Activated naive CD8-positive, alpha-beta T cell treated with anti-CD3 and anti-CD28 coated beads, Interleukin-2, amount 10 ng/mL, durations not matched to agents 7 days and 5 days (primary cell): ENCODE measurements at regions not wholly inside any gene's neighbourhood (a gene's known extent, or its start where the extent isn't known, plus 50 kb on each side); places are given as distances from the start of the nearest gene placed in this dataset.
"Not testable (repeated sequence)": the region's sequence is repeated elsewhere in the genome, so short reads cannot be mapped to it uniquely, and the experiment has no call there.

Experiments used
- ATAC-seq: fragments of 150-1000 bp; cut with Tn5 transposase; one replicate; pipeline ENCODE4 v1.10.0; 2021; ENCODE audit warnings: low read depth, moderate library complexity
- POLR2A ChIA-PET: fragments of 350-600 bp; sonication (Branson Sonifier 250); formaldehyde crosslinking; loops from one replicate; lab custom pipeline; 2021; ENCODE audit warnings: antibody characterized with exemption; lab: Charles Lee
- DNase-seq: peaks from one replicate; pipeline ENCODE4 v3.0.0; 2021
- H3K27ac Mint-ChIP-seq: one replicate; pipeline ENCODE4 v1.8.0; 2022; ENCODE audit warnings: mild to moderate bottlenecking, mixed read lengths
- H3K27me3 Mint-ChIP-seq: one replicate; pipeline ENCODE4 v1.8.0; 2022; ENCODE audit warnings: mild to moderate bottlenecking, moderate library complexity, mixed read lengths
- H3K36me3 Mint-ChIP-seq: one replicate; pipeline ENCODE4 v1.8.0; 2021; ENCODE audit warnings: mild to moderate bottlenecking, mixed read lengths
- H3K4me1 Mint-ChIP-seq: one replicate; pipeline ENCODE4 v1.8.0; 2021; ENCODE audit warnings: mixed read lengths
- H3K4me3 Mint-ChIP-seq: one replicate; pipeline ENCODE4 v1.8.0; 2022; ENCODE audit warnings: mild to moderate bottlenecking, moderate library complexity, mixed read lengths
- H3K9me3 Mint-ChIP-seq: one replicate; pipeline ENCODE4 v1.8.0; 2021; ENCODE audit warnings: mixed read lengths

DNA sequence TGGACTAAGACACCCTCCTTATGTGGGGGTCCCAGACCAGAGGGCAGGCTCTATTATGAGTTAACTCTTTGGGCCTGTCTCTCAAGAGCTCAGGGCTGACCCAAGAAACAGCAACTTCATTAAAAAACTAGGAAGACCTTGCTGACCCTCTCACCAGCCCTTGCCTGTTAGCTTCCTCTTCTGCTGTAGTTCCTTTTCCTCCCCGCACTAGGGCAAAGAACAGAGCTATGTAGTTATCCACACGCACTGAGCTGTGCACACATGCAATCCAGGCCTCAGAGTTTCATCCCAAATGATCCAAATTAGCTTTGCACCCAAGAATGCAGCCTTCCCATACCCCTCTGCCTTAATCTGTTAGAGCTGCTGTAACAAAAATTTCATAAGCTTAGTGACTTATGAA lies 539.6 kb upstream of the CADM1 start:
- POLR2A ChIA-PET = no interaction called here
- H3K36me3 Mint-ChIP-seq = no peaks in the 10 kb centered on the region
- H3K4me3 Mint-ChIP-seq = no peak overlapping the region
- H3K27ac Mint-ChIP-seq = no peak overlapping the region
- no peaks in the 10 kb centered on the region for H3K4me1 Mint-ChIP-seq
- ATAC-seq (no peak), DNase-seq (no peak)
- no peaks in the 10 kb centered on the region for H3K27me3 Mint-ChIP-seq
- no peaks in the 10 kb centered on the region for H3K9me3 Mint-ChIP-seq

DNA sequence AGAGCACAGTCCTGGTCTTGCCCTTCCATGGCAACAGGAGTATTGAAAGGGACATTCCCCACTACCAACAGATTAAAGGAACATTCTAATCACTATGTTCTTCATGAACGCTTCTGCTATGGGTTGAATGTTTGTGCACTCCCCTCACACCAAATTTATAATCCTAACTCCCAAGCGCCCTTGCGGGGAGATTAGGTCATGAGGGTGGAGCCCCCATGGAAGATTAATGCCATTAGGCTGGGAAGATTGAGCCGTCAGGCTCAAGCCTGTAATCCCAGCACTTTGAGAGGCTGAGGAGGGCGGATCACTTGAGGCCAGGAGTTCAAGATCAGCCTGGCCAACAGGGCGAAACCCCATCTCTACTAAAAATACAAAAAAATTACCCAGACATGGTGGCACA lies 538.8 kb upstream of the CADM1 start:
- H3K36me3 Mint-ChIP-seq, POLR2A ChIA-PET: not testable (repeated sequence)

DNA sequence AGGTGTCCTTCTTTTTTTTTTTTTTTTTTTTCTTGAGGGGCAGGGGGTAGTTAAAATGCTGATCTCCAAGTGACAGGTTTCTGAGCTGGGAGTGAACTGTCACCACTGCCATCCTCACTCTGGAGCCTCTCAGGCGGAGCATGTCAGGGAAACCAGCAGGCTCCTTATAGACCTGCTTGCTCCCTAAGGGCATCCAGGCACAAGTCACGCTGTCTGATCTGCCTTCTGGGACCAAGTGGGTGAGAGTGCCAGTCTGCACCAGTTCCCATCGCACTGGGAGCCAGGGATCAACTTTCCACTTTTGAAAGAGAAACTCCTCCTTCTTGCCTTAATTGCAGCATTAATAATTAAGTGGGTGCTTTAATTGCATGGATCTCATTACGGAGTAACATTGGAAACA lies 537.9 kb upstream of the CADM1 start:
- Mint-ChIP-seq H3K27me3 (no peaks in the 10 kb centered on the region), H3K27ac (no peak overlapping the region), H3K36me3 (no peaks in the 10 kb centered on the region), H3K4me3 (no peak overlapping the region), H3K4me1 (no peaks in the 10 kb centered on the region), H3K9me3 (no peaks in the 10 kb centered on the region)
- DNase-seq (no peak), ATAC-seq (no peak)
- POLR2A ChIA-PET = no interaction called here

More for the DNA sequence above, 538.8 kb upstream of the CADM1 start:
- not testable (repeated sequence) for H3K27ac Mint-ChIP-seq, H3K9me3 Mint-ChIP-seq, H3K4me1 Mint-ChIP-seq, H3K4me3 Mint-ChIP-seq, ATAC-seq, DNase-seq, H3K27me3 Mint-ChIP-seq

DNA sequence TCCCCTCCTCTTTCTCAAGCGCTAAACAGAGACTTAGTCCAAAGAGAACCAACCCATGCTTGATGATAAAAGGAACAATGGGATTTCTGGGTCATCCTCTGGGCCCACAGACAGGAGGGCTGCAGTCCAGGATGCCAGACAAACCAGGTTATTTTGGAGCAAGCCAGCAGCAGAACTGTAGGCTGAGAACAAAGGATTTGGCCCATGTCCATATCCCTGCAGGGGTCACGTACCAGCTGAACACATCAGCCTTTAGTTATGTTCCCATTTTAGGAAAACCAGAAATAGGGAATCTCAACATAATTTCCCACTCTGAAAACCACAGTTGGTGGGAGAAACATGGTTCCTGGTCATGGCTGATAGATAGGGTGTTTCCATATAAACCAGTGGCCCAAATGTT lies 533.6 kb upstream of the CADM1 start:
- no peaks in the 10 kb centered on the region for H3K9me3 Mint-ChIP-seq
- H3K36me3 Mint-ChIP-seq = no peaks in the 10 kb centered on the region
- ATAC-seq (no peak), DNase-seq (no peak)
- no peak overlapping the region for H3K4me3 Mint-ChIP-seq
- H3K27ac Mint-ChIP-seq = no peak overlapping the region
- H3K27me3 Mint-ChIP-seq = no peaks in the 10 kb centered on the region
- H3K4me1 Mint-ChIP-seq = no peaks in the 10 kb centered on the region
- POLR2A ChIA-PET = no interaction called here

DNA sequence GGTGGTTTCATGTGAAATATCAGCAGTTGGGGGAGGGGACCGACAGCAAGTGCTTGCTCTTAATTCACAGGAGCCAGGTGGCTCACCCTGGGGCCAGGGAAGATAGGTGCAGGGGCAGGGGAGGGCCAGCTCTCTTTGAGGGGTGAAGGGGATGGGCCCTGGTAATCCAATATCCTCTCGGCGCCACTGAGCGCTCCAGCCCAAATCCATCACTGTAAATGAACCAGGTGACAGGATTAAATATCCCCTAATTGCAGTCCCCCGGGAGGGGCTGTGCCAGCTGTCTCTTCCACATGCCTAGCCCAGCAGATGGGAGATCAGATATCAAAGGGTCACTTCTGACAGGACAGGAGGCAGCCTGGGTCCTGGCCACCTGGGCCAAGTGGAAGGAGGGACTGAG lies 531.8 kb upstream of the CADM1 start:
- Mint-ChIP-seq H3K27me3 (no peaks in the 10 kb centered on the region), H3K9me3 (no peaks in the 10 kb centered on the region), H3K36me3 (no peaks in the 10 kb centered on the region), H3K4me1 (no peaks in the 10 kb centered on the region), H3K4me3 (no peak overlapping the region), H3K27ac (no peak overlapping the region)
- POLR2A ChIA-PET = no interaction called here
- ATAC-seq (no peak), DNase-seq (no peak)

DNA sequence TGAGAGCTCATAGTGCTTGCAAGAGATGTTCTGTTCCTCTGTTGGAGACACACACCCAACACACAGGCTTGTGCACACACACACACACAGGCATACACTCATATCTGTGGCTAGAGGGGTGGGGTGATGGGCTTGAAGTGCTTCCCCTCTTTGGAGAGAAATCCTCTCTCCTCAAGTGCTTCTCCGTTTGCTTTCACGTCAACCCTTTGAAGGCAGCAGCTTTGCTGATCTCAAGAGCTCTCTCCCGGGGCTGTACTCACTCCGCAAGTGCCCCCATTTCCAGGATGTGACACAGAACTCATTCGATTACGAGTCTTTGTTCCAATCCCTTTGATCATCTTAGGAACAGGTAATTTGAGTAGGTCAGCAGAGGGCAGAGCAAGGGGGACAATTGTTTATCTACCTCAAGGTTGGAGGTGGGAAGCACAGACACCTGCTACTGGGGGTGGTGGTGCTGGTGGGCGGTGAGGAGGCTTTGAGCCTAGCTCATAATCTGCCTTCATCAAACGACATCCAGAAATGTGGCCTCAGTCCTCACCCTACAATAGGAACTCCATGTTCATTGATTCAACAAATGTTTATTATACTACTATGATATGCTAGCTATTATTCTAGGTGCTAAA lies 529.8 kb upstream of the CADM1 start:
- H3K36me3 Mint-ChIP-seq = no peaks in the 10 kb centered on the region
- no peak overlapping the region for H3K4me3 Mint-ChIP-seq
- POLR2A ChIA-PET = no interaction called here
- no peaks in the 10 kb centered on the region for H3K27me3 Mint-ChIP-seq
- H3K4me1 Mint-ChIP-seq = no peaks in the 10 kb centered on the region
- H3K27ac Mint-ChIP-seq = no peak overlapping the region
- H3K9me3 Mint-ChIP-seq = no peaks in the 10 kb centered on the region
- ATAC-seq = no peak
- no peak for DNase-seq

DNA sequence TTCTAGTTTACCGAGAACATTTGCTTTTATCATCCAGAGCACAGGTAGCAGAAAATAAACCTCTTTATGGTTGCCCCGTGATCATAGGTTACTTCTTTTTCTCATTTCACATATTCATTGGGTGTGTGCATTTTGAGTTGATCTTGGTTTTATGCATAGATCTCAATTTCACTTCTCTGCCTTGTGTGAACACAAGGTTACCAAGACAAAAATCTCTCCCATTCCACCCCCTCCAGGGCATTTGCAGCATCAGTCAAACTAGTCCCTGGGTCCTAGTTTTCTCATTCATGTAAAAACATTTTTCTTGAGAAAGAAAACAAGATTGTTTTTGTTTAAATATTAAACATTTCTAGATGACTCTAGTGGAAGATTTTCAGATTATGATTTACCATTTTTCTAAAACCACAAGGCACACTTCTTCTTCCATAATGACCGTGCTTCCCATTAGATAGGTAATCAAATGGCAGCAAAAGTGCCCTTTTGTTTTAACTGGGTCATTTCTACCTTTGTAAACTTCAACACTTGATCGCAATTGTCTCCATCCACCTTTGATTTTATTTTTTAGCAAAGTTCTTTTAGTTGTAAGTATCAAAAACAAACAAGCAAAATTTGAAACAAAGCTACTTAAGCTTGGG lies 526.6 kb upstream of the CADM1 start:
- ATAC-seq (no peak), DNase-seq (no peak)
- Mint-ChIP-seq H3K27me3 (no peaks in the 10 kb centered on the region), H3K4me3 (no peak overlapping the region), H3K9me3 (peaks cover 2% of the 10 kb centered on the region), H3K4me1 (no peaks in the 10 kb centered on the region), H3K27ac (no peak overlapping the region), H3K36me3 (no peaks in the 10 kb centered on the region)
- POLR2A ChIA-PET = no interaction called here

DNA sequence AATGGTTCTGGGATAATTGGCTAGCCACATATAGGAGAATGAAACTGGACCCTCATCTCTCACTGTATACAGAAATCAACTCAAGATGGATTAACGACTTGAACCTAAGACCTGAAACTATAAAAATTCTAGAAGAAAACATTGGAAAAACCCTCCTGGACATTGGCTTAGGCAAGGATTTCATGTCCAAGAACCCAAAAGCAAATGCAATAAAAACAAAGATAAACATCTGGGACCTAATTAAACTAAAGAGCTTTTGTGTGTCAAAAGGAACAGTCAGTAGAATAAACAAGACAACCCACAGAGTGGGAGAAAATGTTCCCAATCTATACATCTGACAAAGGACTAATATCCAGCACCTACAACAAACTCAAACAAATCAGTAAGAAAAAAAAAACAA lies 524.3 kb upstream of the CADM1 start:
- H3K27ac Mint-ChIP-seq, ATAC-seq, H3K36me3 Mint-ChIP-seq, H3K4me1 Mint-ChIP-seq, DNase-seq, H3K4me3 Mint-ChIP-seq, H3K9me3 Mint-ChIP-seq, H3K27me3 Mint-ChIP-seq, POLR2A ChIA-PET: not testable (repeated sequence)

DNA sequence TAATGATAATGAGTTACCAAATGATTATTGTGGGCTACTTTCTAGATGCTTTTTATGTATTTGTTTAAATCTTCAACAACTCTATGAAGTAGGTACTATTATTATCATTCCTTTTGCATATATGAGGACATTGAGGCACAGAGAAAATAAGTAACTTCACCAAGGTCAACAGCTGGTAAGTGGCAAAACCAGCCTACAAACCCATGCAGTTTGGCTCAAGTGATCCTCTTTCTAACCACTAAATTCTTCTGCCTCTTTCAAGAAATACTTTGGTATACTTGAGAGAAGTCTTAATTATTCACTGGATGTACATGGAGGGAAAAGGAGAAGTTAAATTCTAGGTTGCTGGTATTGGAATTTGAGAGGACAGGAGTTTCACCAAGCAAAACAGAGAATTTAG lies 495.2 kb upstream of the CADM1 start:
- no peak overlapping the region for H3K27ac Mint-ChIP-seq
- H3K4me1 Mint-ChIP-seq = no peaks in the 10 kb centered on the region
- POLR2A ChIA-PET = no interaction called here
- no peak overlapping the region for H3K4me3 Mint-ChIP-seq
- no peaks in the 10 kb centered on the region for H3K9me3 Mint-ChIP-seq
- H3K36me3 Mint-ChIP-seq = no peaks in the 10 kb centered on the region
- DNase-seq = no peak
- ATAC-seq = no peak
- H3K27me3 Mint-ChIP-seq = no peaks in the 10 kb centered on the region

DNA sequence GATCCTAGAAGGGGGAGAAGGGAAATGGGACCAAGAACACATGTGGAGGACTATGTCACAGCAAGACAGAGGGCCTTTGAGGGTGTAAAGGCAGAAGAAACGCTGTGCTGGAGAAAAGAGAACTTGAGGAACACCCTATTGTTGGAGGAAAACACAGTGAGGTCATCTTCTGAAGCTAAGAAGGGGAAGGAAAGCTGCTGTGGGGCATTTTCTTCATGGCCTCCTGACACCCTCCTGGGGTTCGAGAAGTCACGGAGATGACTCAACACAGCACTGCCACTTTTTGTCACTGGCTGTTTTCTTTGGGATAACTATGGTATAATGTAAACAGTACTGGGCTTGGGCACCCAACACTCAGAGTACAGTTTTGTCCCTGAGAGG lies 492.6 kb upstream of the CADM1 start:
- Mint-ChIP-seq H3K4me3 (no peak overlapping the region), H3K4me1 (no peaks in the 10 kb centered on the region), H3K36me3 (no peaks in the 10 kb centered on the region), H3K27me3 (no peaks in the 10 kb centered on the region), H3K9me3 (no peaks in the 10 kb centered on the region), H3K27ac (no peak overlapping the region)
- POLR2A ChIA-PET = no interaction called here
- no peak for DNase-seq
- ATAC-seq = no peak

DNA sequence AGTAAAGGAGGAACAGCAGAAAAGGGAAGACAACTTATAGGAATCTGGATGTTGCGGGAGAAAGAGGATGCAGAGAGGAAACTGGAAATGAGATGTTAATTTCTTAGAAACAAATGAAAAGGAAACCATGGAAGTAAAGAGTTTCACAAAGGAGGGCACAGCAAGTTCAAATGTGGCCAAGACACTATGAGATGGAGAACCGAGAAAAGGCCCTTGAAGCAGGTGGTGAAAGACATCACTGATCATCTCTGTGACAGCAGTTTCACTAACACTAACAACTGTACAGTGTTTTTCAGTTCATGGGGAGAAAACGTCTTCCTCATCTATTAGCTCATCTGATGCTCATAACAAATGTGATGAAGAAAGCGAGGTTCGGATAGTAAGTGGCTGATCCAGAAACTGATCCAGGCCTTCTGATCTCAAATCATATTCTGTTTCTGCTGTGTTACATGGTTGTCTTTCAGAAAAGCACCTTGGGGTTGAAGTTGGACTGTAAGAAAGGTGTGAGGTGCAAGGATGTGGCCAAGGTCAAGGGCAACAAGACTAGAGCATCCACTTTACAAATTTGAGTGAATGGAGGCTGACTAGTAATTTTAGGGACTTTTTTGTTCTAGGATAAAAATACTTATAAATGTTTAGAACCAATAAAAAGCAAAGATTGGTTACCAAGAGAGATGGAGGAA lies 492.1 kb upstream of the CADM1 start:
- no peak overlapping the region for H3K4me3 Mint-ChIP-seq
- H3K27ac Mint-ChIP-seq = no peak overlapping the region
- no peaks in the 10 kb centered on the region for H3K27me3 Mint-ChIP-seq
- POLR2A ChIA-PET = no interaction called here
- H3K4me1 Mint-ChIP-seq = no peaks in the 10 kb centered on the region
- H3K9me3 Mint-ChIP-seq = no peaks in the 10 kb centered on the region
- no peaks in the 10 kb centered on the region for H3K36me3 Mint-ChIP-seq
- DNase-seq (no peak), ATAC-seq (no peak)

DNA sequence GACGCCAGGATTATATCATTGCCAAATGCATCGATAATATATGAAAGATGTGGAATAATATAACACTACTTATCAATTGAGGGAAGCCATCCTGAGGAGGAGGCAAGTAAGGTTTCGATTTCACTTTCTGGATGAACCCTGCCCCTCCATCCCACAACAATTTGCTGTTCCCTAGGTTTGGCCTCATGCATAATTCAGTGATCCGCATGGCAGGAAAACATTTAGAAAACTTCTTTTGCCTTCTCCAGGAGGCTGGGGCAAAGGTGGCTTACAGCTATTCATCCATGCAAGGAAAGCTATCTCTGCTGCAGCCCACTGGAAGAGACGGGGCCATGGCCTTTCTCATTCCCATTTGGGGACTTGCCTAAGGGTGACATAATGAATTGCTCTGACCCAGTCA lies 489.4 kb upstream of the CADM1 start:
- H3K9me3 Mint-ChIP-seq = no peaks in the 10 kb centered on the region
- no peak overlapping the region for H3K27ac Mint-ChIP-seq
- POLR2A ChIA-PET = no interaction called here
- DNase-seq (no peak), ATAC-seq (no peak)
- H3K36me3 Mint-ChIP-seq = no peaks in the 10 kb centered on the region
- H3K4me1 Mint-ChIP-seq = no peaks in the 10 kb centered on the region
- no peaks in the 10 kb centered on the region for H3K27me3 Mint-ChIP-seq
- H3K4me3 Mint-ChIP-seq = no peak overlapping the region

DNA sequence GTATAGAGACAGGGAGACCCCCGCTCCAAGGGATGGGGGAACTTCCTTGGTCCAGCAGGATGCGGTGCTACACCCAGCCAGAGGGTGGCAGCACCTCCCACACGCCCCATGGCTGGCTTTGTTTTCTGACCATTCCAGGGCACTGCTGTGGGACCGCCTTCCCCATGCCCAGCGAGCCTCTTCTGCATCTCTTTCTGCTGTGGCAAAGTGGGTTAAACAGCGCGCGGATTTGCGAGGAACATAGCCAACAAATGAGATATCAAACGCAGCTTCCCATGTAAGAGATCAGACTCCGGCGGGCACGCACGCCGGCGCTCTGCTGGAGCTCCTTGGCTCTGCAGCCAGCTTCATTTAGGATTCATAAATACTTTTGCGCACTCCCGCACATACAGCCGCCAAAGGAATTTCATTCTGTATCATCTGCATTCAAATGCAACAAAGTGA lies 485.8 kb upstream of the CADM1 start:
- Mint-ChIP-seq H3K27ac (no peak overlapping the region), H3K9me3 (no peaks in the 10 kb centered on the region), H3K27me3 (no peaks in the 10 kb centered on the region), H3K36me3 (no peaks in the 10 kb centered on the region), H3K4me3 (no peak overlapping the region), H3K4me1 (no peaks in the 10 kb centered on the region)
- POLR2A ChIA-PET = no interaction called here
- ATAC-seq (no peak), DNase-seq (no peak)

DNA sequence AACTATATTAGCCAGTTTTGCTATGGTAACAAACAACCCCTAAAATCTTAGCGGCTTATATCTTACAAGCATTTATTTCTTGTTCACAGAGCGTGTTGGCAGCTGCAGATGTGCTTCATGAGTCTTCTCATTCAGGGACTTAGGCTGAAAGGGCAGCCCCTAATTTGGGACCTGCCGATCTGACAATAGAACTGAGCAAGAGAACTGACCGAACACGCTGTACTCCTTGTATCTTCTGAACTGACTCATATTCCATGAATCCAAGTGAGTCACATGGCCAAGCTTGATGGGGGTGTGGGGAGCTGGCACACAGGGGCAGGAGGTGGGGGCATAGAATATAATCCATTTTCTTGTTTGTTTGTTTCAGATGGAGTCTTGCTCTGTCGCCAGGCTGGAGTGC lies 481.7 kb upstream of the CADM1 start:
- H3K27ac Mint-ChIP-seq = no peak overlapping the region
- no peak for ATAC-seq

More for the DNA sequence above, 481.7 kb upstream of the CADM1 start:
- Mint-ChIP-seq H3K4me3 (no peak overlapping the region), H3K9me3 (no peaks in the 10 kb centered on the region), H3K36me3 (no peaks in the 10 kb centered on the region), H3K4me1 (no peaks in the 10 kb centered on the region), H3K27me3 (no peaks in the 10 kb centered on the region)
- POLR2A ChIA-PET = no interaction called here
- no peak for DNase-seq
